ENCODE measurements at regions not wholly inside any gene's neighbourhood (a gene's known extent, or its start where the extent isn't known, plus 50 kb on each side); places are given as distances from the start of the nearest gene placed in this dataset.
A peak's percentile ranks its signal among the peaks of the same experiment; 100 is the strongest.

GRCh38 chr9:1581926-1582325 is 433.2 kb upstream of the SMARCA2 start:
- no peak for DNase-seq

- no peak for DNase-seq
These were observed 423.8 kb upstream of the SMARCA2 start for GRCh38 chr9:1591310-1591709.

- DNase-seq, result no peak
These were observed 416.9 kb upstream of the SMARCA2 start for GRCh38 chr9:1598270-1598669.

- no peak for DNase-seq
These were observed 415.2 kb upstream of the SMARCA2 start for GRCh38 chr9:1599961-1600360.

DNA sequence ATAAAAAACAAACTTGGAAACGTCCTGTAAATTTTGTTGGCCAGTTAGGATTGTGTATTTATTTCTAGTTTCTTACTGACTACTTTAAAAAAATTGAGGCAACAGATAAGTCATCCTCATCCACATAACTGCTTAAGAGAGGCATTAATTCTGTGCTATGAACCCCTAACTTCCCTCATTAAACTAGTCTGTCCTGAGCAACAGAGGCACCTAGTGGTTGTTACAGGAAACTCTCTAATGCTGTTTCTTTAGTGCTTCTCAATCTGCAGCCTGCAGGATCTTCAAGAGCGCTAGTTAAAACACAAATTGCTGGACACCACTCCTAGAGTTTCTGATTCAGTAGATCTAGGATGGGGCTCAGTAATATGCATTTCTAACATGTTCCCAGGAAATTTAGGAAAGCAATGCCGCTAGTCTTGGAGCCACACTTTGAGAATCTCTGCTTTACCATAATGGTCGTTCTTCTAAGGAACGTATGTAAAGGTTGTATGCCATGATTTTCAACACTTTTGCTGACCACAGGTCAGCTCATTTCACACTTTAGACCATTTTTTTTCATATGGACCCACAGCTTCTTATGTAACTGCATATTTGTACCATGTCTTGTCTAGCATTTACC is 410.1 kb upstream of the SMARCA2 start:
- no peak for DNase-seq

DNA sequence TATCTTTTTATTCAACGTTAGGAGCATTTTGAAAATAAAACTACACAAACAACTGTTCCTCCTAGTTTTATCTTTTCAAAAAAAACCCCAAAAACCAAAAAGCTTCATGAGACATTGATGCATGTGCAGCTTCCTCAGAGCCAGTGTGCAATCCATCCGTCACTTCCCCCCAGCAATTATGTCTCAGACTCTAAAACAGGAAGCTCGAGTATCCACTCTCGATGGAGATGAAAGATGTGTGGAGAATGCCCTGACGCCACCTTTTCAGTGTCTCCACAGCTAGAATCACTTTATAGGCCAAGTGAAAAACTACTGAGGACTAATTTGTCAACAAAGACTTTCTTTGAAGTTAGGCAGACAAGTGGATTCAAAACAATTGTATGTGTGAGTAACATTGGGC is 408.9 kb upstream of the SMARCA2 start:
- DNase-seq, result no peak

- DNase-seq, result no peak
These were observed 402.3 kb upstream of the SMARCA2 start for GRCh38 chr9:1612886-1613285.

- no peak for DNase-seq
These were observed 397.7 kb upstream of the SMARCA2 start for GRCh38 chr9:1617419-1617818.

DNA sequence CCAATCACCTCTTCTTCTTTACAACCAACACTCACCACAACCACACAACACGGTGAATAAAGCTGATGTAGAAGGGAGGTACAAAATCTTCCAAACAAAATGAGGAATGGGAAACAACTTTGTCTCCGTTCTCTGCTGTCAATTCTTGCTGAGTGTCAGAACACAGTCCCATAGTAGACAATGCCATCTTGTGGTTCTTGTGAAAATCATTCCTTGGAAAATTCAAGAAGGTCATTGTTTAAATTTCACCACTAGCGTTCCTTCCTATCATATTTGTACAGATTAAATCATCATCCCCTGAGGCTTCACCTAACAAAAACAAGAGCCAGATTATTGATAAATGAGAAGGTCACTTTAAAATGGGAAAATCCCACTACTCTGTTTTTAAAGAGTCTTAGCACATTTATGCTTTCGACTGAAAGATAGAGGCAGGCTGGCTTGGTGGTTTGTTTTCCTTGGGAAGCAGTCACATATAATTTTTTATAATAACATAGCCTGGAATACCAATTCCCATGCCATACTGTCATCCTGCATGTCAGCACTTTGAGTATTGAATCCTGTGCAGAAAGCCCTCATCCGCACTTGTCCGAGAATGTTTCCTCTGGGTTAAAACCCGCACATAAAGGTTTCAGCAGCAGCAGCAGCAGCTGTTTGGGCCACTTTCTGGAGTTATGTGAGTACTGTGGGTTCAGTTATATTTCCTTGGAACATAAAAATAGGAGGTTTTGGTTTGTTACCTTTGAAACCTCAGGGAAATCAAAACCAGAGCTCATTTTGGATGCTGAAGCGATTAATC is 395.0 kb upstream of the SMARCA2 start:
- DNase-seq, result peak; percentile 46

GRCh38 chr9:1637401-1637800 is 377.7 kb upstream of the SMARCA2 start:
- no peak for DNase-seq

DNA sequence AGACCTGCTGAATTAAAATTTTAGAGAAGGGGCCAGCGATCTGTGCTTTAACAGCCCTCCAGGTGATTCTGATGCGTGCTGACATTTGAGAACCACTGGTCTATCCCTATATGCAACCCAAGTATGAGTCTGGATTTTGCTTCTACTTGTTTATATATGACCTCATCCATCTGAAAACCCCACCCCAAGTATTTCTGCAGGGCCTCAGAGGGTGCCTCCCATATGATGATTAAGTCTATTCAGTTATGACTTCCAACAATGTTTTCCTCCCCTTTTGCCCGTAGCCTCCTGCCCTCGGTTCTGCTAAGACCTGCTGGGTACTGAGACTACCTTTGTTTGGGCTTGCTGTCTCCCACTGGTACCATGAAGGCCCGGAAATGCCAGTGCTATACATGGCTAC is 376.0 kb upstream of the SMARCA2 start:
- DNase-seq, result no peak

GRCh38 chr9:1647776-1648175 is 367.4 kb upstream of the SMARCA2 start:
- DNase-seq, result peak; percentile 27

- DNase-seq, result no peak
These were observed 361.9 kb upstream of the SMARCA2 start for GRCh38 chr9:1653282-1653681.

DNA sequence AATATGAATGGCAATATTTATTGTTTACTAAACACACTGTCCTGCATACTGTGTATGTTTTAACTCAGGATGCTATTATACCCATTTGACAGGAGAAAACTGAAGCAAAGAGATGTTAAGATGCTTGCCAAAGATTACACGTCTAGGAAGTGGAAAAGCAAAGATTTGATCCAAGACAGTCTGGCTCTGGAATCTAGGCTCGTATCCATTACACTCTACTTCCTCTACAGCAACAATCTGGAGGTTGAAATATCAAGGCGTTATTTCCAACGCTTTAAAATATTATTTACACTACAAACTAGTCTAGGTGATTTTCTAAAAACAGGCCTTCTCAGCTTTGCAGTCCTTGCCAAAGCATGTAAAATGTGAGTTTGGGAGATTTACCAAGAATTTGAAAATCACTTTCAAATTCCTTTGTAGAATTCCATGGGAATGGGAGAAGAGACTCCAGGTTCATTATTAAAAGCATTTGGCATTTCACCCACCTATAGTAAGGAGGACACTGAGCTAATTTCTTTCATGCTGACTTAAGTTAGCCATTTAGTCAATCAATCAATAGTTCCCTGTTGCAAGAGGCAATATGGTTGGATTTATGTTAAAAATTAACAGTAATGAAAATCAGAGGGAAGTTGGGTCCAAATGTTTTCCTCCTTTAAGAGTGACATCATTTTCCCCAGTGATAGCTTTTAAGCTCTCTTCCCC is 356.3 kb upstream of the SMARCA2 start:
- no peak for DNase-seq

GRCh38 chr9:1659363-1659690 is 355.8 kb upstream of the SMARCA2 start:
- peak; percentile 67 for DNase-seq

- no peak for DNase-seq
These were observed 346.7 kb upstream of the SMARCA2 start for GRCh38 chr9:1668441-1668840.

GRCh38 chr9:1673300-1673699 is 341.8 kb upstream of the SMARCA2 start:
- DNase-seq, result no peak

- no peak for DNase-seq
These were observed 338.4 kb upstream of the SMARCA2 start for GRCh38 chr9:1676771-1677170.

DNA sequence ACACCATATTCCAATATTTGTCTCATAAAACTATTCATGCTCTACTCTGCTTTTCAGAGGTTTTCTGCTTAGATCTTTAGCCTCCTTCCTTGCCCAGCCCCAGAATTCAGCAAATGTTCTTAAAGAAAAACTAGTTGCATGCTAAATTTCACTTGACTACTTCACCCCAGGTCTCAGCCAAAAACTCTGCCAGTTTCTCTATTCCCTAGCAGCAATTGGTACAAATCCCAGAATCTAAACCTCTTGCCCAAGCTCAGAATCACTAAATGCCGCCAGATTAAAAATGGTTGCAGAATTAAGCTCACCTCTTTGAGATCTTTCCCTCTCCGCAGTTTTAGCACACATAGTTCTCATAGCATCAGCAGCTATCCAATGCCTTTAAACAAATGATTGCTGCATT is 331.2 kb upstream of the SMARCA2 start:
- no peak for DNase-seq

- no peak for DNase-seq
These were observed 316.2 kb upstream of the SMARCA2 start for GRCh38 chr9:1698991-1699390.

DNA sequence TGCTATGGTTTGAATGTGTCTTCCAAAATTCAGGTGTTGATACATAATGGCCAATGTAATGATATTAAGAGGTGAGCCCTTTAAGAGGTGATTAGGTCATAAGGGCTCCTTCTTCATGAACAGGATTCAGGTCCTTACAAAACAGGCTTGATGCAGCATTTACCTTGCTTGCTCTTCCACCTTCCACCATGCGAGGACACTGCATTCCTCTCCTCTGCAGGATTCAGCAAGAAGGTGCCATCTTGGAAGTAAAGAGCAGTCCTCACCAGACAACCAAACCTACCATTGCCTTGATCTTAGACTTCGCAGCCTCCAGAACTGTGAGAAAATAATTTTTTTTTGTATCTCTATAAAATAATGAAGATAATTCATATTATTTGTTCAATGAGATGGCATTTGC is 314.0 kb upstream of the SMARCA2 start:
- DNase-seq, result no peak

GRCh38 chr9:1702701-1703100 is 312.4 kb upstream of the SMARCA2 start:
- DNase-seq, result no peak

GRCh38 chr9:1707291-1707690 is 307.9 kb upstream of the SMARCA2 start:
- no peak for DNase-seq

DNA sequence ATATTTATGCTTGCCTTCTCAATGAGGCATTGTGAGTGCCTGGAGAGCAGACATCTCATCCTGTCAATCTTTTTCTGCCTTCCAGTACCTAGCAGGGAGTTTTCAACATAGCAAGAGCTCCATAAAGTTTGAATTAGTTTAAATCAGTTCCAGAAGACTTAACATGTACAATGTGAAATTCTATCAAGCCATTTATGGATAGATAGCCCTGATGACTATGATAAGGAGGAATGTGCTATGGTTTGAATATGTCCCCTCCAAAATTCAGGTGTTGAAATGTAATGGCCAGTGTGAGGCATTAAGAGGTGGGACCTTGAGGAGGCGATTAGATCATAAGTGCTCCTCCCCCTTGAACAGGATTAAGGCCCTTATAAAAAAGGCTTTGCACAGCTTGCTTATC is 306.9 kb upstream of the SMARCA2 start:
- no peak for DNase-seq

All from femur (tissue), 1 donor.